Glomerular visceral epithelial cell (primary cell): ENCODE measurements at regions not wholly inside any gene's neighbourhood (a gene's known extent, or its start where the extent isn't known, plus 50 kb on each side); places are given as distances from the start of the nearest gene placed in this dataset.
"Not testable (repeated sequence)": the region's sequence is repeated elsewhere in the genome, so short reads cannot be mapped to it uniquely, and the experiment has no call there.

ENCODE experiments used
- DNase-seq: peaks from one replicate; pipeline ENCODE4 v3.0.0-alpha.2; 2016; ENCODE audit errors: extremely low spot score

- not testable (repeated sequence) for DNase-seq
Measured at GRCh38 chr16:29160171-29160570, 175.3 kb downstream of the LAT start.

GRCh38 chr16:29159603-29160002 lies 174.8 kb downstream of the LAT start:
- DNase-seq = not testable (repeated sequence)

DNA sequence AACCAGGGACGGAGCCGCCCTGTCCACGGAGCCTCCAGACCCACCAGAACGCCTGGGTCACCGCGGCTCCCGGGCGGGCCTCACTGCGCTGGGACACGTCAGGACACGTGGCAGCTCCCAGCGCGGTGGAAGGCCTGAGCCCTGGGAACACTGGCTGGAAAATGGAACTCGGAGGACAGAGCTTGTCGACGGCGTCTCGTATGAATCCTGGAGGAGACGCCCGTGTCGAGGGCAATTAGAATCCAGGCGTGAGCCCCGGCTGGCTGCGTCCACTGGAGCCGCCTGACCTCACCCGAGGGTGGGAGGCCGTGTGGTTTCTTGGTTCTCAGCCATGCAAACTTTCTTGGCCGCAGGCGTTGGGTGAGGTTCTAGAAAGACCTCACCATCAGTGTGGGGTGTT lies 173.9 kb downstream of the LAT start:
- no peak for DNase-seq

GRCh38 chr16:29158031-29158784 lies 173.4 kb downstream of the LAT start:
- DNase-seq = not testable (repeated sequence)

DNA sequence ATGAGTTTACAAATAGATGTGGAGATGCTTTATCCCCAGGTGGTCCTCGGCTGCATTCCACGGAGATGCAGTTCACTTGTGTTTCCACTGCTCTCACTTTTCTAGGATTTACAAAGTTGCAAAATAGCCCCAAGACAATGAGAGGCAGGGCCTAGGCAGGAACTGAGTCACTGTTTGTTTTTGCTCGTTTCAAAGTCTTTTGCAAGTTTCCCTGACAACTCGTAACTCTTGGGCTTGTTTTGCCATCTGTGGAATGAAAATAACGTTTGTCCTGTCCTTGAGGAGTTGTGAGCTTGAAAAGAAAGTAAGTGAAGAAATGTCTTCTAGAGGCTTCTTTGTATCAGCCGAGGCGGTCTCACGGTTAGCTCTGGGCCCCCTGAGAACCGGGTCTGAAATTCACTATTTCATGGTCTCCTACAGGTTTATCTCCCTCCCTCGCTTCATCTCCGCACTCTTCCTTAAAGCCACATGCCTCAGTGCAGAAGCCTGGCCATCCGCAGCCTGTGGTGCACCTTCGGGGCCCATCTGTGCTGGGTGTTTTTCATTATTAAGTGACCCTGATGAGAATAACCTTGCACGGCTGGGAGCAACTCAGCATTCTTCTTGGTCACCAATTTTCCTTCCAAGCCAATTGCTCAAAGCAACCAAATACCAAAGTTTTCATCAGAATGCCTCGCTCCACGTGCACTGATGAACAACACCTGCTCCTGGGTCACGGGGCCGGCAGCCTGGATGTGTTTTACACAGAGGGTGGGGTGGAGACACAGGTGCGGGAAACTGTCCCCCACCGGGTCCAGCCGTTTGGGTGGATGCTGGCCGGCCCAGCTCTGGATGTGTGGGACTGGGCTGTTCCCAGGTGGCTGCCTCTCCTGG lies 172.4 kb downstream of the LAT start:
- DNase-seq = peak; percentile 60

- DNase-seq = no peak
Measured at GRCh38 chr16:29156511-29156910, 171.7 kb downstream of the LAT start.

DNA sequence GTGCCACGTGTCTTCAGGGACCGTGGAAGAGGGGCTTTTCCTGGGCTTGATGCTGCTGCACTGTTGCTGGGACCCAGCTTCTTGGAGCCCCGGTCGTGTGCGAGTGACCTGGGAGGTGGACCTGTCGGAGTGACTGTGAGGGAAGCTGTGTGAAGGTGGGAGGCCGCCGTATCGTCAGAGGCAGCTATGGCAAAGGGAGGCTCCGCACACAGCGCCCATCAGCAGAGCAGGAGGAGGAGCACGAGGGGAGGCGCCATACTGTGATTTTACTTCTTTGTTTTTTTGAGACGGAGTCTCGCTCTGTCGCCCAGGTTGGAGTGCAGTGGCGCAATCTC lies 171.0 kb downstream of the LAT start:
- DNase-seq = not testable (repeated sequence)

DNA sequence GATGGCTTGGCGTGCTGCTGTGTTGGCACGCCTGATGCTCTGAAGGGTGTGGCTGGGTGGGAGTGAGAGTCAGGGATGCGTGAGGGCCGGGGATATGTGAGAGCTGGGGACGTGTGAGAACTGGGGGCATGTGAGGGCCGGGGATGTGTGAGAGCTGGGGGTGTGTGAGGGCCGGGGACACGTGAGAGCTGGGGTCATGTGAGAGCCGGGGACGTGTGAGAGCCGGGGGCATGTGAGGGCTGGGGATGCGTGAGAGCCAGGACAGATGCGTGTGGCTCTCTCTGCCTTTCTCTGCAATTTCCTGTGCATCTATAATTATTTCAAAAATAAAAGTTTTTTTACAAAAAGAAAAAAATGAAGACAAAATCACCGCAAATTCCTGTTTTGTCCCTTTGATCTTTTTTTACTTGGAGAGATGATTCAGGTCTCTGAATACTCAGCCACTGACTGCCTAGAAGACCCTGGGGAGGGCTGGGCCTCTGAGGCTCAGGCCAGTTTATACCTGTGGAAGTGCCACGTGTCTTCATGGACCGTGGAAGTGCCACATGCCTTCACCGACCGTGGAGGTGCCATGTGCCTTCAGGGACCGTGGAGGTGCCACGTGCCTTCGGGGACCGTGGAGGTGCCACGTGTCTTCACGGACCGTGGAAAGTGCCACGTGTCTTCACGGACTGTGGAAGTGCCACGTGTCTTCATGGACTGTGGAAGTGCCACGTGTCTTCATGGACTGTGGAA lies 170.4 kb downstream of the LAT start:
- DNase-seq = not testable (repeated sequence)

DNA sequence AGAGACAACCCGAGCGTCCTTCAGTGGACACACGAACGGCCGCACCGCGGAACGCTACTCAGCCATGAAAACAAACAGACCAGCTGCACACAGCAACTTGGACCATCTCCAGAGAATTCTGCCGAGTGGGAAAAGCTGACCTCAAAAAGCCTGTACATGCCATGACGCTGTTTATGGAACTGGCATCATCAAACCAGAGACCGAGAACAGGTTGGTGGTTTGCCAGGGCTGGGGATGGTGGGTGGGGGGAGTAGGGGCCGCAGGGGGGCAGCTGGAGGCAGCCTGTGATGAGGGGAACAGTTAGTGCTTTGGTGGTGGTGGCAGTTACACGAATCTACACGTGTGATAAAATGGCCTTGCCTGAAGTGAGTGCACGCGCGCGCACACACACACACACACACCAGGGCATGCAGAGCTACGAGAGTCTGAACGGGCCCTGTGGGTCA lies 169.8 kb downstream of the LAT start:
- DNase-seq = peak; percentile 55

GRCh38 chr16:29154088-29154487 lies 169.2 kb downstream of the LAT start:
- no peak for DNase-seq

DNA sequence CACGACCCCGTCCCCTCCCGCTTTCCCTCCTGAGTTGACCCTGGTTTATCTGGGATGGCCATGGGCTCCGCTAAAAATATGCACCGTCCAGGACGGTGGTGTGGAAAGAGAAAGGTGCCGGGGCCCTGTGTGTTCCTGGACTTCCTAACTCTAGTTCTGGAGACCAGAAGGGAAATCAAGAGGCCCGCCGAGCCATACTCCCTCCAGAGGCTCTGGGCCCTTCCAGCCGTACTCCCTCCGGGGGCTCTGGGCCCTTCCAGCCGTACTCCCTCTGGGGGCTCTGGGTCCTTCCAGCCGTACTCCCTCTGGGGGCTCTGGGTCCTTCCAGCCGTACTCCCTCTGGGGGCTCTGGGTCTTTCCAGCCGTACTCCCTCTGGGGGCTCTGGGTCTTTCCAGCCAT lies 168.5 kb downstream of the LAT start:
- not testable (repeated sequence) for DNase-seq

GRCh38 chr16:29152544-29153031 lies 167.7 kb downstream of the LAT start:
- not testable (repeated sequence) for DNase-seq

DNA sequence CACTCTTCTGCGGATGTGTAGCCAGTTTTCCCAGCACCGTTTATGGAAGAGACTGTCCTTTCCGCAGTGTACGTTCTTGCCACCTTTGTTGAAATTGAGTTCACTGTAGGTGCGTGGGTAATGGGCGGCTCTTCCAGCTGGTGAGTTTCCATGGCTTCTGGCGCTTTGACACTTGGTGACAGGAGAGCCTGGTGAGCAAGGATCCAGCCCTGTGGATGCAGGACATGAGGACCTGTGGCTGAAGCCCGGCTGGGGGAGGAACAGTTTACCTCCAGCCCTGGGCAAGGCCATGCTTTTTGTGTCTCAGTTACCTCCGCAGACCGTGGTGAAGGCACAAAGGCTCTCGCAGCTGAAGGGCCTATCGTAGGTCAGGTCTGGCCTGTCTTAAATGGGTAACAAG lies 166.5 kb downstream of the LAT start:
- DNase-seq = no peak

DNA sequence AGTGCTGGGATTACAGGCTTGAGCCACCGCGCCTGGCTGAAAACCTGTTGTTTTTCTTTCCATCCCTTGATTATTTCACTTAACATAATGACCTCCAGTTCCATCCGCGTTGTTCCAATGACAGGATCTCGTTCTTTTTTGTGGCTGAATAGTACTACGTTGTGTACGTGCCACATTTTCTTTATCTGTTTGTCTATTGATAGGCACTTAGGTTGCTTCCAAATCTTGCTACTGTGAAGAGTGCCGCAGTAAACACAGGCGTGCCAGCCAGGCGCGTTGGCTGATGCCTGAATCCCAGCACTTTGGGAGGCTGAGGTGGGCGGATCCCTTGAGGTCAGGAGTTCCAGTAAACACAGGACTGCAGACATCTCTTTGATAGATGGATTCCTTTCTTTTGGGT lies 165.1 kb downstream of the LAT start:
- not testable (repeated sequence) for DNase-seq

GRCh38 chr16:29148867-29149272 lies 164.0 kb downstream of the LAT start:
- DNase-seq = no peak

DNA sequence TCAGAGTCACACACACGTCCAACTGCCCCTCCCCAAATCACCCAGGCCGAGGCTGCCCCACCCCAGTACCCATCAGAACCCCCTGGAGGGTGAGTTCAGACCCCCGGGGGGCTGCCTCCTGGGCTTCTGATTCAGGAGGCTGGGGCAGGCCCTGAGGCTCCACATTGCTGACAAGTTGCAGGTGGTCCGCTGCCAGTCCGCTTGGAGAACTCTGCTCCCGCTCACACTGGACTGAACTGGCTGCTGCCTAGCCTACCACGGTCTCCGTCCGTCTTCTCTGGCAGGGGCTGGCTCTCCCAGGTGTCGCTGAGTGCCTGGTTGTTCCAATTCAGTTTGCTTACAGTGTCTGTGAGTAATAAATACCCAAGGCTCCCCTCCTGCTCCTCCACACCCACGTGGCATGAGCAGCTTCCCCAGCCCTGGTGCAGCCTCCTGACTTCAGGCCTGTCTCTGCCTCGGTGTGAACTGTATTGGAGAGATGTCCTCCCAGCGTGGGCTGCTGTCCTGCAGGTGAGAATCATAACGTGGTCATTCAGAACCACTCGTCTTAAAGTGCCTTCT lies 163.4 kb downstream of the LAT start:
- no peak for DNase-seq

- DNase-seq = not testable (repeated sequence)
Measured at GRCh38 chr16:29147710-29148109, 162.9 kb downstream of the LAT start.

GRCh38 chr16:29146808-29147643 lies 162.2 kb downstream of the LAT start:
- not testable (repeated sequence) for DNase-seq

- DNase-seq = no peak
Measured at GRCh38 chr16:29146266-29146665, 161.4 kb downstream of the LAT start.

DNA sequence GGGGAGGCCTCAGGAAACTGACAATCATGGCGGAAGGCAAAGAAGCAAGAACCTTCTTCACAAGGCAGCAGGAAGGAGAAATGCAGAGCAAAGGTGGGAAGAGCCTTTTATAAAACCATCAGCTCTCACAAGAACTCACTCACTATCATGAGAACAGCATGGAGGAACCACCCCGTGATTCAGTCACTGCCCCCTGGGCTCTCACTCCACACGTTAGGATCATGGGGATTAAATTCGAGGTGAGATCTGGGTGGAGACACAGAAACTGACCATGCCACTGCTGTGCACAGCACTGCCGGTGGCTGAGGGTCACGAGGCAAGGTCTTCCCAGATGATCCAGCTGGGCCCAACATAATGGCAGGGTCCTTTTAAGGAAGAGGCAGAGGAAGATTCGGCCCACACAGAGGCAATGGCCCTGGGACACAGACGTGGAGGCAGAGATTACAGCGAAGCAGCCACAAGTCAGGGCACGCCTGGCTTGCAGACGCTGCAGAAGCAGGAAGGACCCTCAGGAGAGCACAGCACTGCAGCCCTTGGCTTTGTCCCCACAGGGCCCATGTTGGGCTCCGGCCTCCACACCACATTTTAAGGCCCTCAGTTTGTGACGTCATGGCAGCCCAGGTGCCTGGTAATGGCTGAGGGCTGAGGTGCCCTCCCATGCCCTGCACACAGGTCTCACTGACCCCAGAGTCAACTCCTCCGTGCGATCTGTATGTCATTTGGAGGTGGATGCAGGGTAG lies 160.8 kb downstream of the LAT start:
- not testable (repeated sequence) for DNase-seq
